A549 (cell line): ENCODE measurements at regions not wholly inside any gene's neighbourhood (a gene's known extent, or its start where the extent isn't known, plus 50 kb on each side); places are given as distances from the start of the nearest gene placed in this dataset.
A peak's percentile ranks its signal among the peaks of the same experiment; 100 is the strongest.

Experiments used
- ATAC-seq, 2 experiments: fragments of 200-7000 bp in 1 of 2; fragments of >200 bp in 1 of 2; cut with Nextera tagmentation in 1 of 2; cut with Tn5 transposase in 1 of 2; 3 replicates each; pipeline versions ENCODE4 v1.8.0 to v1.9.1; 2018 to 2020; ENCODE audit warnings: mild to moderate bottlenecking in 1 of 2, moderate library complexity in 1 of 2
- CTCF ChIA-PET: fragments of 300-600 bp; sonication (Branson Sonifier 250); formaldehyde crosslinking; extraction: SDS; loops from one replicate; lab custom pipeline; 2021; ENCODE audit warnings: antibody characterized with exemption, inconsistent platforms; lab: Yijun Ruan, JAX
- POLR2A ChIA-PET: fragments of 350-600 bp; formaldehyde crosslinking; extraction: SDS; loops from one replicate; lab custom pipeline; 2021; ENCODE audit warnings: antibody characterized with exemption, inconsistent platforms; lab: Yijun Ruan, JAX
- DNase-seq, 2 experiments: peaks; one replicate each; pipeline versions ENCODE4 v3.0.0 to v3.0.0-alpha.2; 2011 to 2016; ENCODE audit warnings: low read depth in 1 of 2, low spot score in 1 of 2
- FAIRE-seq: peaks from 2 replicates; lab custom pipeline; 2011; peaks lifted over from hg19 to GRCh38; lab: Jason Lieb, UNC
- H3K27ac ChIP-seq, 2 experiments: fragments of >200 bp; sonication (Bioruptor Twin); formaldehyde crosslinking; 3 replicates each; pipeline ENCODE4 v1.5.1; 2016 to 2017
- H3K4me1 ChIP-seq: fragments of >200 bp; sonication (Bioruptor Twin); formaldehyde crosslinking; 3 replicates; pipeline ENCODE4 v1.6.1; 2016
- H3K4me2 ChIP-seq: fragments of >200 bp; sonication (Bioruptor Twin); formaldehyde crosslinking; 3 replicates; pipeline ENCODE4 v1.6.1; 2016
- H3K4me3 ChIP-seq: fragments of >200 bp; sonication (Bioruptor Twin); formaldehyde crosslinking; 3 replicates; pipeline ENCODE4 v1.5.1; 2016
- H3K9me3 ChIP-seq: fragments of >200 bp; sonication (Bioruptor Twin); formaldehyde crosslinking; 3 replicates; pipeline ENCODE4 v1.6.1; 2016
- BCL3 ChIP-seq: fragments of >200 bp; sonication (Bioruptor Twin); formaldehyde crosslinking; IDR thresholded peaks from 3 replicates; pipeline ENCODE4 v1.6.1; 2016
- BHLHE40 ChIP-seq: IDR thresholded peaks from 2 replicates; pipeline ENCODE4 v1.6.1; 2012; ENCODE audit warnings: low read depth, low read length, inconsistent platforms
- CHD4 ChIP-seq: fragments of 200-600 bp; sonication (generic); IDR thresholded peaks from 2 replicates; pipeline ENCODE4 v1.6.1; 2016; ENCODE audit warnings: antibody characterized with exemption, mild to moderate bottlenecking, borderline replicate concordance
- E2F6 ChIP-seq: IDR thresholded peaks from 2 replicates; pipeline ENCODE4 v1.6.1; 2012; ENCODE audit warnings: low read depth, borderline replicate concordance
- EHF ChIP-seq: fragments of 250-450 bp; sonication (Bioruptor Pico); IDR thresholded peaks from 2 replicates; pipeline ENCODE4 v1.5.0; 2020; ENCODE audit warnings: mild to moderate bottlenecking
- FOSB ChIP-seq: fragments of 250-450 bp; sonication (Bioruptor Pico); IDR thresholded peaks from 2 replicates; pipeline ENCODE4 v1.5.0; 2020; ENCODE audit warnings: mild to moderate bottlenecking, moderate library complexity
- FOXS1 ChIP-seq: fragments of 250-450 bp; sonication (Bioruptor Pico); IDR thresholded peaks from 2 replicates; pipeline ENCODE4 v1.5.0; 2020; ENCODE audit warnings: mild to moderate bottlenecking, moderate library complexity
- GATA3 ChIP-seq: IDR thresholded peaks from 2 replicates; pipeline ENCODE4 v1.6.1; 2012; ENCODE audit warnings: borderline replicate concordance
- HEYL ChIP-seq: fragments of 250-450 bp; sonication (Bioruptor Pico); IDR thresholded peaks from 2 replicates; pipeline ENCODE4 v1.8.0; 2021; ENCODE audit warnings: mild to moderate bottlenecking, moderate library complexity
- HOXA7 ChIP-seq: fragments of 250-450 bp; sonication (Bioruptor Pico); IDR thresholded peaks from 2 replicates; pipeline ENCODE4 v1.5.0; 2020; ENCODE audit warnings: mild to moderate bottlenecking, moderate library complexity
- HOXB5 ChIP-seq: fragments of 250-450 bp; sonication (Bioruptor Pico); IDR thresholded peaks from 2 replicates; pipeline ENCODE4 v1.5.0; 2020; ENCODE audit warnings: mild to moderate bottlenecking, moderate library complexity
- JUN ChIP-seq, 2 experiments: fragments of >200 bp; sonication (Bioruptor Twin); formaldehyde crosslinking; IDR thresholded peaks; 2 replicates in 1 of 2; 3 replicates in 1 of 2; pipeline ENCODE4 v1.6.1; 2016 to 2017
- JUNB ChIP-seq: fragments of >200 bp; sonication (Bioruptor Twin); formaldehyde crosslinking; IDR thresholded peaks from 2 replicates; pipeline ENCODE4 v1.6.1; 2016
- KDM1A ChIP-seq: fragments of 200-600 bp; sonication (generic); IDR thresholded peaks from 2 replicates; pipeline ENCODE4 v1.6.1; 2016; ENCODE audit warnings: low read depth, mild to moderate bottlenecking
- MAFK ChIP-seq: fragments of 450-650 bp; IDR thresholded peaks from 2 replicates; pipeline ENCODE4 v1.6.1; 2014; ENCODE audit not compliant: partially characterized antibody
- MYC ChIP-seq: IDR thresholded peaks from 2 replicates; pipeline ENCODE4 v1.6.1; 2012; ENCODE audit warnings: mild to moderate bottlenecking, inconsistent platforms, low read length, improper control_type of control experiment, borderline replicate concordance
- PBX3 ChIP-seq: IDR thresholded peaks from 2 replicates; pipeline ENCODE4 v1.6.1; 2012
- PHF8 ChIP-seq: fragments of 200-600 bp; sonication (generic); IDR thresholded peaks from 2 replicates; pipeline ENCODE4 v1.6.1; 2016; ENCODE audit warnings: low read depth, mild to moderate bottlenecking, antibody characterized with exemption, moderate library complexity, borderline replicate concordance
- SREBF2 ChIP-seq: fragments of 450-650 bp; IDR thresholded peaks from 2 replicates; pipeline ENCODE4 v1.6.1; 2014; ENCODE audit warnings: mild to moderate bottlenecking, moderate library complexity
- USF2 ChIP-seq: fragments of 450-650 bp; IDR thresholded peaks from 2 replicates; pipeline ENCODE4 v1.6.1; 2014; ENCODE audit warnings: antibody characterized with exemption
- ZC3H11A ChIP-seq: fragments of 450-650 bp; IDR thresholded peaks from 2 replicates; pipeline ENCODE4 v1.6.1; 2014; ENCODE audit warnings: antibody characterized with exemption, mild to moderate bottlenecking
- WGBS: methylation state at CpG from one replicate; pipeline ENCODE4 v1.1.6; 2017; ENCODE audit errors: missing lambda C conversion rate; 5-methylcytosine and 5-hydroxymethylcytosine counted together

- ATAC-seq, result no peak
- Histone ChIP-seq H3K4me2 (no peak overlapping the region), H3K4me1 (no peaks in the 10 kb centered on the region), H3K4me3 (no peak overlapping the region), H3K9me3 (no peaks in the 10 kb centered on the region), H3K27ac (no peak overlapping the region)
- CTCF ChIA-PET, result no interaction called here
- no peak for DNase-seq
- POLR2A ChIA-PET, result no interaction called here
- whole genome bisulfite sequencing, result 0% methylated on average over 2 of the region's 2 CpGs
- no peak for TF ChIP-seq CHD4
- TF ChIP-seq FOXS1, result no peak
- no peak for TF ChIP-seq JUN (IDR thresholded peaks at IDR 0.05)
- TF ChIP-seq USF2, result no peak
- TF ChIP-seq PBX3, result no peak
- TF ChIP-seq GATA3, result no peak
- no peak for TF ChIP-seq HEYL (CRISPR knock-in tag)
- no peak for TF ChIP-seq ZC3H11A
- no peak for TF ChIP-seq SREBF2
- TF ChIP-seq JUNB, result no peak
- TF ChIP-seq KDM1A, result no peak
- FAIRE-seq, result no peak
Measured at GRCh38 chrY:7719271-7719670, 807.7 kb upstream of the AMELY start.

- FAIRE-seq (no peak), ATAC-seq (no peak), DNase-seq (peak in 1 of 2 experiments; percentile 1)
- Histone ChIP-seq H3K4me1 (no peaks in the 10 kb centered on the region), H3K4me2 (no peak overlapping the region), H3K9me3 (no peaks in the 10 kb centered on the region), H3K4me3 (no peak overlapping the region), H3K27ac (no peak overlapping the region)
- WGBS, result 0% methylated on average over 2 of the region's 3 CpGs
- POLR2A ChIA-PET, result no interaction called here
- CTCF ChIA-PET, result no interaction called here
- TF ChIP-seq JUNB, result no peak
- no peak for TF ChIP-seq HOXB5
- TF ChIP-seq PBX3, result no peak
- no peak for TF ChIP-seq USF2
- no peak for TF ChIP-seq BHLHE40
- no peak for TF ChIP-seq EHF (CRISPR knock-in tag)
- no peak for TF ChIP-seq E2F6
- TF ChIP-seq MAFK, result no peak
- TF ChIP-seq PHF8, result no peak
- no peak for TF ChIP-seq SREBF2
- TF ChIP-seq MYC, result no peak
- no peak for TF ChIP-seq FOSB
- TF ChIP-seq BCL3, result no peak
- no peak for TF ChIP-seq HOXA7 (CRISPR knock-in tag)
- TF ChIP-seq, all 56 proteins: peak for 0
Measured at GRCh38 chrY:7718626-7719025, 807.1 kb upstream of the AMELY start.
